K562 (cell line): ENCODE measurements at regions not wholly inside any gene's neighbourhood (a gene's known extent, or its start where the extent isn't known, plus 50 kb on each side); places are given as distances from the start of the nearest gene placed in this dataset.

Source experiments
- ATAC-seq: fragments of 200-7000 bp; cut with Tn5 transposase; 3 replicates; pipeline ENCODE4 v1.9.1; 2020; ENCODE audit warnings: moderate library complexity
- BruUV-seq: library from RNA; stranded (reverse); fragments of 400-500 nt; replicated peaks from 2 replicates; lab custom pipeline; 2021; lab: Mats Ljungman, UMichigan
- CTCF ChIA-PET: fragments of 300-600 bp; formaldehyde crosslinking; extraction: SDS; loops from one replicate; lab custom pipeline; 2021; ENCODE audit warnings: low intra/inter-chr PET ratio; lab: Yijun Ruan, JAX
- POLR2A ChIA-PET: fragments of 300-600, 350-650 bp; sonication (Branson Sonifier 250); formaldehyde crosslinking; extraction: SDS; loops from one replicate; lab custom pipeline; 2021; ENCODE audit warnings: antibody characterized with exemption, inconsistent platforms; lab: Yijun Ruan, JAX
- DNase-seq, 4 experiments: peaks; one replicate each; pipeline versions ENCODE4 v3.0.0 to v3.0.0-alpha.2; 2011 to 2018; ENCODE audit warnings: low spot score in 3 of 4, mixed read lengths in 3 of 4; ENCODE audit errors: extremely low read depth in 1 of 4
- FAIRE-seq: peaks from 2 replicates; lab custom pipeline; 2011; peaks lifted over from hg19 to GRCh38; lab: Jason Lieb, UNC
- H2AFZ ChIP-seq: 2 replicates; pipeline ENCODE4 v1.6.0; 2011; ENCODE audit warnings: low read depth, low read length, control low read depth, inconsistent platforms
- H3K27ac ChIP-seq: fragments of 200-600 bp; 3 replicates; pipeline ENCODE4 v1.8.0; 2011; ENCODE audit warnings: low read depth, mild to moderate bottlenecking, control low read depth, inconsistent platforms, low read length, moderate library complexity, mixed read lengths; ENCODE audit errors: extremely low read depth
- H3K27me3 ChIP-seq, 2 experiments: fragments of 300-600 bp in 1 of 2; 2 replicates in 1 of 2; 3 replicates in 1 of 2; pipeline versions ENCODE4 v1.6.0 to v1.8.0; 2011; ENCODE audit warnings: inconsistent platforms in 2 of 2, low read length in 2 of 2, mild to moderate bottlenecking in 1 of 2, mixed read lengths in 1 of 2, moderate library complexity in 1 of 2; ENCODE audit not compliant: control insufficient read depth in 2 of 2, insufficient read depth in 2 of 2
- H3K36me3 ChIP-seq: fragments of 300-600 bp; 3 replicates; pipeline ENCODE4 v1.8.0; 2011; ENCODE audit warnings: mild to moderate bottlenecking, low read length, inconsistent platforms; ENCODE audit not compliant: control insufficient read depth, insufficient read depth
- H3K4me1 ChIP-seq, 2 experiments: fragments of 200-600 bp in 1 of 2; replicated peaks in 1 of 2; 2 replicates in 1 of 2; 3 replicates in 1 of 2; pipeline versions ENCODE4 v1.5.1 to v1.8.0; 2011; ENCODE audit warnings: inconsistent platforms in 2 of 2, low read length in 2 of 2, mild to moderate bottlenecking in 1 of 2, mixed read lengths in 1 of 2, moderate library complexity in 1 of 2; ENCODE audit not compliant: control insufficient read depth in 2 of 2, insufficient read depth in 2 of 2
- H3K4me2 ChIP-seq: 2 replicates; pipeline ENCODE4 v1.6.1; 2011; ENCODE audit warnings: low read length, control low read depth, inconsistent platforms, mixed read lengths; ENCODE audit not compliant: insufficient read depth
- H3K4me3 ChIP-seq: fragments of 200-600 bp; sonication (generic), shearing (Covaris generic); 2 replicates; pipeline ENCODE4 v1.5.1; 2016; ENCODE audit warnings: control low read depth, inconsistent platforms
- H3K79me2 ChIP-seq: fragments of 200-600 bp; 3 replicates; pipeline ENCODE4 v1.8.0; 2011; ENCODE audit warnings: low read length, inconsistent platforms; ENCODE audit not compliant: control insufficient read depth, insufficient read depth
- H3K9ac ChIP-seq, 2 experiments: 2 replicates each; pipeline versions ENCODE4 v1.6.0 to v1.6.1; 2011; ENCODE audit warnings: low read depth in 2 of 2, low read length in 2 of 2, control low read depth in 1 of 2, inconsistent platforms in 1 of 2, mild to moderate bottlenecking in 1 of 2, mixed read lengths in 1 of 2; ENCODE audit not compliant: insufficient read depth in 1 of 2
- H3K9me1 ChIP-seq: one replicate; pipeline ENCODE4 v1.6.0; 2011; ENCODE audit warnings: inconsistent platforms, mild to moderate bottlenecking, low read length, moderate library complexity; ENCODE audit not compliant: control insufficient read depth, insufficient read depth
- H3K9me3 ChIP-seq: replicated peaks from 2 replicates; pipeline ENCODE4 v1.5.1; 2011; ENCODE audit warnings: low read depth, low read length, inconsistent platforms; ENCODE audit not compliant: control insufficient read depth, insufficient read depth
- H4K20me1 ChIP-seq: replicated peaks from 2 replicates; pipeline ENCODE4 v1.6.1; 2011; ENCODE audit warnings: low read length, inconsistent platforms, mixed read lengths; ENCODE audit not compliant: control insufficient read depth, insufficient read depth
- CTBP1 ChIP-seq: fragments of 450-650 bp; IDR thresholded peaks from 2 replicates; pipeline ENCODE4 v1.6.1; 2016; ENCODE audit warnings: borderline replicate concordance
- ELF2 ChIP-seq: fragments of 250-450 bp; sonication (Bioruptor Pico); IDR thresholded peaks from 2 replicates; pipeline ENCODE4 v1.5.0; 2021; ENCODE audit warnings: mild to moderate bottlenecking
- ETV1 ChIP-seq: fragments of 450-650 bp; conservative IDR thresholded peaks from 2 replicates; pipeline ENCODE4 v1.6.1; 2016; ENCODE audit warnings: missing genetic modification characterization, control low read depth, low read depth, missing compliant biosample characterization
- KDM4B ChIP-seq, 2 experiments: fragments of 450-650 bp in 1 of 2; sonication (generic) in 1 of 2; IDR thresholded peaks; 2 replicates each; pipeline ENCODE4 v1.6.1; 2016 to 2017; ENCODE audit warnings: borderline replicate concordance in 2 of 2, antibody characterized with exemption in 1 of 2, low read depth in 1 of 2, mild to moderate bottlenecking in 1 of 2
- MAFF ChIP-seq: IDR thresholded peaks from 2 replicates; pipeline ENCODE4 v1.6.1; 2012; ENCODE audit warnings: low read length, improper control_type of control experiment
- PKNOX1 ChIP-seq: fragments of 450-650 bp; IDR thresholded peaks from 2 replicates; pipeline ENCODE4 v1.6.1; 2016
- RFX1 ChIP-seq: fragments of 450-650 bp; IDR thresholded peaks from 2 replicates; pipeline ENCODE4 v1.6.1; 2016; ENCODE audit warnings: mild to moderate bottlenecking, moderate library complexity
- SRSF7 ChIP-seq: fragments of 200-400 bp; formaldehyde crosslinking; optimal IDR thresholded peaks from 2 replicates; pipeline ENCODE3; 2017; ENCODE audit warnings: mild to moderate bottlenecking, low read depth, low read length
- ZNF609 ChIP-seq: sonication (generic); formaldehyde crosslinking; IDR thresholded peaks from 2 replicates; pipeline ENCODE4 v1.8.1; 2023; ENCODE audit warnings: missing genetic modification reagents, mild to moderate bottlenecking, borderline replicate concordance
- WGBS: fragments of 100-300 bp; shearing (Covaris generic); methylation state at CpG from one replicate; pipeline ENCODE4 v1.1.6; 2016; ENCODE audit warnings: low coverage, mixed read lengths; ENCODE audit not compliant: insufficient coverage; ENCODE audit errors: missing lambda C conversion rate; 5-methylcytosine and 5-hydroxymethylcytosine counted together
- in situ Hi-C: fragments of 300-500 bp; cut with MboI; formaldehyde crosslinking; loops from 4 replicates; pipeline ENCODE4 v1.15.0; 2018; ENCODE audit warnings: inconsistent platforms, mixed read lengths
- intact Hi-C: fragments of 100-400 bp; cut with micrococcal nuclease; formaldehyde crosslinking; loops from 2 replicates; pipeline ENCODE4 v1.14.2; 2022
- TF ChIP-seq, protein P1 (sequence below): IDR thresholded peaks from 2 replicates; pipeline ENCODE4 v1.6.1; 2014; ENCODE audit warnings: antibody characterized with exemption

DNA sequence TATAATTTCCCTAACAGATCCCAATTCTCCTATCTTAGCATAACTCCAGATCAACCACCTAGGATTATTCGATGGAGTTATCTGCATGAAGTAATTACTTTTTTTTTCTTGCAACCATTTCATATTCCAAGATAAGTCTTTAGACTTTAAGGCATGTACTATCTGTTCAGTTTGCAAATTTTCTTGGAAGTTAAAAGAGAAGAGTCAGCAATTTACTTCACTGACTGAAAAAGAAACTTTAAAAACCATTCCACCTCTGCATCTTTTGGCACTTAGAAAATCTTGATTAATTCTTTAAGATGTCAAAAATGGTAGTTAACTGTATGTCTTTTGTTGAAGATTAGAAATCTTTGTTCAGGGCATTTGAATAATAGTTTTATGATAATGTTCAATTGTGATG is 830.5 kb upstream of the KLHL29 start (continued):
- TF ChIP-seq ZNF609 (CRISPR knock-in tag) (no peak), MAFF (peak; percentile 19; the same call in 1 of the 2 replicates)

DNA sequence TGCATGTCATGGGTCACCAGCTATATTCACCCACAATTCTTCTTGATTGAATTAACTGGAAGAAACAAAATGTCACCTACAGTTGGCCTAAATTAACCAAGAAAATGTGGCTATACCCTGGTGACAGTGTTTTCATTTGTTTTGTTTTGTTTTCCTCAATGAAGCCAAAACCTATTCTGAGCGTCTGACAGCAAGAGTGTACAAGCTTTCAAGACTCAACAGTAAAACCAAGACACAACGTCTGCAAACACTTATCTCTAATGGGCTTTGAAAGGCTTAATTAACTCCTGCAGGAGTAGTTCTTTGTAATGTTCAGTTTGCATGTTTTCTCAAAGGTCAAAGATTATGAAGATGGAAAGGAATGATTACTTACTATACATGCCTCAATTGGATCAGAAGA is 827.6 kb upstream of the KLHL29 start:
- no peaks in the 10 kb centered on the region for H3K27me3 ChIP-seq
- H3K4me3 ChIP-seq = no peak overlapping the region
- no peak overlapping the region for H3K9ac ChIP-seq
- intact Hi-C loops (no loop called here), in situ Hi-C loops (no loop called here)
- 0% methylated on average over 2 of the region's 2 CpGs for WGBS
- H3K9me3 ChIP-seq = no peaks in the 10 kb centered on the region; the same call in 1 of the 2 replicates
- H3K9me1 ChIP-seq = no peaks in the 10 kb centered on the region
- no peaks in the 10 kb centered on the region for H4K20me1 ChIP-seq
- no peak overlapping the region for H3K27ac ChIP-seq
- no peak for ATAC-seq
- BruUV-seq = no TSS peak
- ChIA-PET CTCF (no interaction called here), POLR2A (no interaction called here)
- no peak overlapping the region for H3K4me2 ChIP-seq
- H3K79me2 ChIP-seq = no peaks in the 10 kb centered on the region
- H2AFZ ChIP-seq = no peak overlapping the region
- FAIRE-seq = no peak
- no peaks in the 10 kb centered on the region for H3K4me1 ChIP-seq
- TF ChIP-seq, protein P1, sequence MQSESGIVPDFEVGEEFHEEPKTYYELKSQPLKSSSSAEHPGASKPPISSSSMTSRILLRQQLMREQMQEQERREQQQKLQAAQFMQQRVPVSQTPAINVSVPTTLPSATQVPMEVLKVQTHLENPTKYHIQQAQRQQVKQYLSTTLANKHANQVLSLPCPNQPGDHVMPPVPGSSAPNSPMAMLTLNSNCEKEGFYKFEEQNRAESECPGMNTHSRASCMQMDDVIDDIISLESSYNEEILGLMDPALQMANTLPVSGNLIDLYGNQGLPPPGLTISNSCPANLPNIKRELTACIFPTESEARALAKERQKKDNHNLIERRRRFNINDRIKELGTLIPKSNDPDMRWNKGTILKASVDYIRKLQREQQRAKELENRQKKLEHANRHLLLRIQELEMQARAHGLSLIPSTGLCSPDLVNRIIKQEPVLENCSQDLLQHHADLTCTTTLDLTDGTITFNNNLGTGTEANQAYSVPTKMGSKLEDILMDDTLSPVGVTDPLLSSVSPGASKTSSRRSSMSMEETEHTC = no peak
- TF ChIP-seq ETV1 (no peak), ELF2 (CRISPR knock-in tag) (no peak), KDM4B (IDR thresholded peaks at IDR 0.05; ENCODE audit: borderline replicate concordance in 2 of 2, low read depth in 1 of 2) (no peak), RFX1 (no peak), PKNOX1 (no peak), CTBP1 (no peak), SRSF7 (no peak)
- no peak for DNase-seq
- H3K36me3 ChIP-seq = no peaks in the 10 kb centered on the region
